GM19351 (cell line): ENCODE measurements at regions not wholly inside any gene's neighbourhood (a gene's known extent, or its start where the extent isn't known, plus 50 kb on each side); places are given as distances from the start of the nearest gene placed in this dataset.
A peak's percentile ranks its signal among the peaks of the same experiment; 100 is the strongest.

Experiments used
- ATAC-seq: cut with Tn5 transposase; IDR thresholded peaks from one replicate; pipeline ENCODE4 v1.9.1; 2021; ENCODE audit warnings: mild to moderate bottlenecking, moderate library complexity; ENCODE audit not compliant: unreplicated experiment

DNA sequence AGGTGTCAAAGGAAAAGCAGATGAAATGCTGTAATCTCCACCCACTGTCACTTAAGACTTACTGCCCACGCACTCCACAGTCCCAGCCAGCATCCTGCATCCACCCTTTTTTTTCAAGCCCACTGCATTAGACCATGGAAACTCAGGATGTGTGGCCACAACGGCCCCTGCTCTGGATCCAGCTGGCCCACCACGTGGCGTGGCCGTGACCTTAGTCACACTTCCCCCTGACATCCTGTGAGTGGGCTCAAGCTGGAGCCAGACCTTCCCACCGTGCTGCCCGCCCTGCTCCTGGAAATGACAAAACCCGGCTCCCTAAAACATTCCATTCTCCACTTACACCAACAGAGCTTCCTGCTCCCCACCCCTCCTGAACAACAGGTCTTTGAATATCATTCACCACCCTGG, 588.3 kb upstream of the DIPK2B start:
- no peak for ATAC-seq

DNA sequence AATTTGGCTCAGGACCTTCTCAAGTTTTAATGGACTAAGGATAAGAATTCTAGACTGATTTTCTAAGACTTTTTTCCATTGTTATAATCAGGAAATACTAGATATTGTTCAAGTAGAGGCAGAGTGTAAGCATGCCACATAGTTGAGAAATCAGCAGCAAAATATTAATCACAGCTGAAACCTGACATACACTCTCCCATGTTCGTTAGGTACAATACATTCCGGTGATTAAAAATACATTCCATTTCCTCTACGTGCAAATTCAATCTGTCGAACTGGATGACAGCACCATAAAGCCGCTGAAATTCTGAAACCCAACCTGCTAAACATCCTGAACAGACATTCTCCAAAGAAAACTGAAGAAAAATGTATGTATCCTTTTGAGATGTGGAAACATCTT, 587.6 kb upstream of the DIPK2B start:
- ATAC-seq = no peak

DNA sequence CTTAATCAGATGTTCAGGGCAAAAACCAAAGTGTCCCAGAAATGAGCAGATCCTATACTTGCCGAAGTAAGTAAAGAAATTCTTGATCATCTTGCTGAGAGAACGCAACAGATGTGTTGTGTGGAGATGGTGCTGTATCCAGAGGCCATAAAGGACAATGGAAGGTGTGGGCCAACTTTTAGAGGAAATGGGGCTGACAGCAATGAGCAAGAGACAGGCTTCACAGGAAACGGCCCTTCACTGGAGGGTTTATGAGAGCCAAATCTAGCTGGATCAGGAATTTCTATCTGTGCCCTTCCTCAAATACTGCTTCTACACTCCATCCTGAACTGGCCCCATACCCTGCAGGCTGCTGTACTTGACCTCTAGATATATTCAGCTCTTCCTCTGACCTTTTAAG, 583.9 kb upstream of the DIPK2B start:
- ATAC-seq = no peak

DNA sequence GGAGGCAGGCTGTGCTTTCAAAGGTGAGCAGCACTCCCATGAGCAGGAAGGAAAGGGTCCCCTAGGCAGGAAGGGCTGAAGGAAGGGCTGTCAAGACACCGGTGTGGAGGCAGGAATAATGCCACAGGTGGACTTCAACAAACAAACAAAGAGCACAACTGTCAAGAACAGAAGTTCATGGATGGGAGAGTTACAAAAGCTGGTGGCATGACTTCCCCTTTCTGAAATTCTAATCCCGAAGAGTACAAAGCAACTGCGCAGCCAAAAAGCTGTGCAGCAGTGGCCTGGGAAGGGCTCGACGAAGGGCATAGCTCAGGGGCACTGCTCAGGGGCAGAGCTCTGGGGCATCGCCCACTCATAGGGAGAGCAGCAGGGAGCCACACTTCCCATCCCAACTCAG, 582.3 kb upstream of the DIPK2B start:
- no peak for ATAC-seq

DNA sequence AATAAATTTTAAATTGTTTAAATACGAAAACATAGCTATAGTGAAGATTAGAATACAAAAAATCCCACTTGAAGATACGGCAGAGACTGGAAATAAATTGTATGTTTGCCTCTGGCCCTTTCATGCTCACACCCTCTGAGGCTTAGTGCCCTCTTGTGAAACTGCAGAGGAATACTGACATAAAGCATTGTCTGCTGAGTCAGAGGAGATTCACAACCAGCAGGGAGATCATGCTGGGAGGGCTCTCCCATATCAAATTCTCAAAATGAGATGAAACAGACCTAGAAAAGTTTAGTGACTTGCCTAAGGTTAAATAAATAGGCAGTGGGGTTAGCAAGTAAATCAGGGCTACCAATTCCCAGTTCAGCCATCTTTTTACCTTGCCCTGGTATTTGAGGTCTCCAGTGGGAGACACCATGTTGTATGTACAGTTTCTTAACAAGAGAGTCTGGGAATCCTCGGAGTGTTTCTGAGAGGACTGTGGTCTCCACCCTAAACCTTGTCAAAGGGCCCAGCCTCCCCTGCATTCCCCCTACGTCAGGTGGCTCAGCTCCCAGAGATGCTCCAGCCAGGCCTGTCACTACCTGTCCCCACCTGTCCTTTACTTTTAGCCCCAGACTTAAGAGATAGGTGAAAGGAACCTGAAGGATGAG, 581.4 kb upstream of the DIPK2B start:
- no peak for ATAC-seq

DNA sequence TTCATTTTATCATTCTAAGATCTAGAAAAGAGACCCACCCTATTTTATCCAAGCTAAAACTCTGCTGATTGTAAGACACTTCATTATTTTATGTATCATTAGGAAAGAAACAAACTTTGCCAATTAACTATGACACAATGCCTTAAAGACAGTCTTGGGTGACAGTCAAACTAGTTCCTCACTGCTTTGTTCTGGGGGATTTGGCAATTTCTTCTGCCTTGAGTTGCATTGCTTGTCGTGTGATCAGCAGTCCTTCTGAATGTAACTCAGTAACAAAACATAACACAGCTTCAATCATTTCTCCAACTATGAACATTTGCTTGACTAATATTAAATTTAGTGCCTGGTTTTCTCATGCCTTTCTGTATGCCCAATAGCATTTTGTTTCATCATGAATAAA, 577.9 kb upstream of the DIPK2B start:
- ATAC-seq = no peak

DNA sequence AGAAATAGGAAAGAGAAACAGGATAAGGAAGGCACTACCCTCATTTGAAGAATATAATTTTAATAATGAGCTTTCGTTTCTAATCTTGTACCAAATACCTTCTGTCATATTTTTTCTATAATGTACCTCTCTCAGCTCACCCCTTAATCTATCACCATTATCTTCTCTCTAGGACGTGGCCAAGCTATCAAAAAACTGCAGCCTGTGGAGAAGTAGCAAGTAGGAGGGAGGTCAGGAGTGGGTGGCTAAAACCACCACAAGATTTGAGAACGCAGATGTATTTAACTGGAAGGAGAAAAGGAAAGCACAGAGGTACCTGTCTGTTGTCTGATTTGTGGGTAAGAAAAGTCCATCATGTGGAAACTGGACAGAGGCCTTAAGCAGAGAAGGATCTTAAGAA, 576.7 kb upstream of the DIPK2B start:
- no peak for ATAC-seq

DNA sequence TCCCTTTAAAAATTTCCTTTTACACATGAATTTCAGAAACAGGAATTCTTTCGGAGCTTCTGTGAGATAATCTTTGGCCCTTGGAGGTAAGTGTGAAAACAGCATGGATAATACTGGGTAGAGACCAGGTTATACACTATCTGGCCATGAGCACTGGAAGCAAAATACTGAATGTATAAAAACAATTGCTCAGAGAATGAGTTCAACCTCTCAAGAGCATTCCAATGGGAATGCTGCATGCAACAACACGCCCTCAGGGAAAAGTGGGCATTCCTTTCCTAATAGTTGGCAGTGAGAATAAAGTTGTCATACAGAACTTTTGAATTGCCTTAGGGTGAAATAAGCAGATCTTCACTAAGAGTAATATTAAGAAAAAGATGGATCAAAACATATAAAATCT, 574.8 kb upstream of the DIPK2B start:
- ATAC-seq = no peak

DNA sequence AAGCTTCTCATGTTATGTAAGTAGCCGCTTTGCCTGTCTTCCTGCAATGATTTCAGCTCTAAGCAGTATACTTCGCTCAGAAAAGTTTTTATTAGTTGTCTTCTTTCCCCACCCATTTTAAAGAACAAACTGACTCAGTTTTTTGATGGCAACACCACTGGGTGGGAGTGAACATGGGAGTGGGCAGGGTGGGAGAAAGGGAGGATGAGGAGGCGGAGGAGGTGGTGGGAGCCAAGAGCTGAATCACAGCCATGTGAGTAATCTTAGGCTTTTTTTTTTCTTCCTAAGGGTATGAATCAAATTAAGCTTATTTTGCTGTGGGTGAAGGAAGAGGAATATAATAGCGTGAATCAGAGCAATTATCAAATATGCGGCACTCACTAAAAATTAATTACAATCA, 574.3 kb upstream of the DIPK2B start:
- no peak for ATAC-seq

DNA sequence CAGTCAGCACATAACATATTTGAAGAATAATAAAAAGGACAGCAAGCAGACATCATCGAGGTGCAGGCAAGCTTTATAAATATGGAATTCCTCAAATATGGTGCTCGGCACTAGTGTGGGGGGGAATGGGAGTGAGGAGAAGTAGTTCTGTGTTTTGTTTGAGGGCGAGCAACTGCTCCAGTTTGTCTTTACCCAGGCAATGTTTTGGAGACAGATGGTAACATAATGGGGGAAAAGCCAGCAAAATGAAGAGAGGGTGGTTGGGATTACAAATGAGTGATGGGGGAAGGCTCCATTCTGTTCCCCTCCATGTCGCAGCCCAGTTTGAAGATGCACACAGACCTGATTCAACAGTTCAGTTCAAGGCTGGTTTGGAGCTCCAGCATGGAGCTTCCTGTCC, 572.9 kb upstream of the DIPK2B start:
- ATAC-seq = no peak

DNA sequence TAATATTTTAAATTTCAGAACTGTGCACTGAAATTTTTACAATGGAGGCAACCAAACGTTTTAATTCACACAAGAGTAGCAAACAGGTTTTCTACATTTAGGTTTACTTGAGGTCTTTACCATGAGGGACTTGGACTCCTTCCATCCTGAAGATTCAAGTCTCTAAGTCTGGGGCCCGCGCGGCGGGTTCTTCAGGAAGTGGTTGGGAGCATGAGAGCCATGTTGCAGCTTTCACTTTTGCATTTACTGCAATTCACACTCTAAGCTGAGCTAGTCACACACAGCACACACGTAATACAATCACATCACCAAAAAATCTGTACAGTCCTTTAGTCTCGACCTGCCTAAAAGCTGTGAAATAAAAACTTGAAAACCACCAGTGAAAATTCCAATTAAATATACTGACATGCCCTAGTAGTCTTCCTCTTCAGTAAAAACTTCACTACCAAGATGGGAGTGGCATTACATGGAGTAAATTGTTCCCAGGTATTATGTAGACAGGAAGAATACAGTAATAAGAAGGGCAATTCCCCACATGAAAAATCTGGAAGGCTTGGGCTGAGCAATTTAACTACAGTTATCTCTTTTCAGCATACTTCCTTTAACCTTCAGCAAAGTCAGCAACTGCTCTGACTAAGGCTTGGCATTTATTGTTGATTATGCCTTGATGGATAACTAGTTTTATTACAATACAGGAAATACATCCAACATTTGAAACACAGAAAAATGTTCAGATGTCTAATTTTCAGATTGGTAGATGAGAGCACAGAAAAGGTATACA, 571.1 kb upstream of the DIPK2B start:
- ATAC-seq = peak; percentile 58

DNA sequence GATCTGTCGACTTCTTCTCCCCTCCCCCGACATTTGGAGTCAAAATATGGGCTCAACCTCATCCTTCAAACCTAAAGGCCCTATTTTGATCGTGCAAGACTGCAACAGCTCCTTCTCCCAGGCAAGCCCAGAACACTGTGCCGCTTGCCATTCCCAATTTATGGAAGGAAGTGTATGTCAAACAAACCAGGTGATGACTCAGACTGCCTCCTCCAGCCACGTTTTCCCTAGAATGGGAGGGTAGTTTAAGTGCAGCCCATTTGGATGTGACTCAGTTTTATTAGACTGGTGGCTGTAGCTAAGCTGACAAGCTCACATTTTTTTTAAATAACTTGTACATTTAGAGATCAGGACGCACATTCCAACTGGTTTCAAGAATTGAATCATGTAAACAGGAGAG, 570.4 kb upstream of the DIPK2B start:
- ATAC-seq = no peak

DNA sequence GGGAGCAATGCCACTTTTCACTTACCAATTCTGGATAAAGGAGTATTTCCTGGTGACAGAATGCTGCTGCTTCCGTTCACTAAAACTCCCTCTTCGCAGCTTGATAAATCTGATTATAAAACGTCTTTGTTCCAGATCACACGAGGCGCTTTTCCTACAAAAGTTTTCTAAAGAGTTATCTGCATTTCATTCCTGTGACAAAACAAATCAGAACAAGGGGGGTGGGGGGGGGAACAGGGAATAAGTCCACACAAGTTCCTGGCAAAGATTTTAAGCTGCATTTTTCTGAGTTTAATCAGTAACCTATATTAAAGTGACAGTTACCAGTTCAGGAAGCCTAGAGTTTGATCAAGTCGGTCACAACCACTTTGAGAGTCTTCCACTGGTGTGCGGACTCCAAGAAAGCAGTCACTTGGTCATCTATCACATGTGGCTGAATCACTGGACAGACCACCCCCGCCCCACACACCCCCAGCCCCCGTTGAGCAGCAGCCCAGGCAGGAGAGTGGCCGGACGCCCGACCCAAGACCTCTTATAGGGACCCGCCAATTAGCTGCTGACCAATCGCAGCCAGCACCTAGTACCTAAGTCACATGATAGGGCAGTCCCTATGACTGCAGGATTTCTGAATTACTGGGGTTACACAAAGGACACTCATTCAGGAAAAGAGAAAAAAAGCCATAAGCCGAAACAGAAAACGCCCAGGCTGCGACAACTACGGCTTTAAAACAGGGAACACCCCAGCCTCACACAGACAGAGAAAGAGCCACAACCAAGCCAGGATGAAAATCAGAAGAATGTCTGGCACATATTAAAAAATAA, 569.3 kb upstream of the DIPK2B start:
- peak; percentile 76 for ATAC-seq

DNA sequence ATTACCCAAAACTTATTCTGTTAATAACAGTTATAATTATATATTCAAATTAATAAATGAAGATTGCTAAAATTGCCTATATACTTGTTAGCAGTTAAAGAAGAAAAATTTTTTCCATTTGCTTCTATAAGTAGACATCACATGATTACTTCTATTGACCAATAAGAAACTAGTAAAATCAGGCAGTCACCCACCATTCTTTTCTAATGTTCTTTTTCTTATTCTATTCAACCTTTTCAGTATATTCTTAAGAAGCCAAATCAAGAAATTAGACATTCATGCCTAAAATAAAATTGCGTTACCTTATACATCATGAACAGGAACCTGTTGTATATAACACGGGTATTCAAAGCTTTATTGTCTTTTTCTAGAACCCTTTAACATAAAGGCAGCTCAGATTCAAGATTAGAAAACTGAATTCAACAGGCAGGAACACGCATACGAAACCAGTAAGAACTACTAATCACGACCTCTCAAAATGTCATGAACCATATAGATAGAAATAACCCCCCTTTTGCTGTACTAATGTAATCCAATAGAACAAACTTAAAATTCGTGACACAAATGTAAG, 568.1 kb upstream of the DIPK2B start:
- no peak for ATAC-seq

DNA sequence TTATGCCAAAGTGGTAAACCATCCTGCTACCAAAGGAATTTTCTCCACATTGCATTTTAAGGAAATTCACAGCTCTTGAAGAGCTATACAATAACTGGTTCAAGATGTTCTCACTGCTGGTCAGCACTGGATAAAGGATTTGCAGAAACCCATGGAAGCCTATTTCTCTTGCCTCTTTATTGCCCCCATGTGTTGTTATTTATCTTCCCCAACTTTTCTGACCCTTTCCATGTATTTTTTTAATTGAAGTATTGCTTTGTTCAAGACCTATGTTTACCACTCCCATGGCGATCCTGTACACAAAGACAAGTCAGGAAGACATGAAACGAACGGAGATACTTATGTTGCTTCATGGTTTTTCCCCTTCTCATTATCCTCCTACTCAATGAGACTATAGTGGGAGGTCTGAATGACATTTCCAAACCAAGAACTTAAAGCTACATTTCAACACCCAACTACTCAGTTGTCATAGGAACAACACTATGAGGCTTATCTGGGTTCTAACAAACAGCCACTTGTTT, 566.4 kb upstream of the DIPK2B start:
- ATAC-seq = no peak

DNA sequence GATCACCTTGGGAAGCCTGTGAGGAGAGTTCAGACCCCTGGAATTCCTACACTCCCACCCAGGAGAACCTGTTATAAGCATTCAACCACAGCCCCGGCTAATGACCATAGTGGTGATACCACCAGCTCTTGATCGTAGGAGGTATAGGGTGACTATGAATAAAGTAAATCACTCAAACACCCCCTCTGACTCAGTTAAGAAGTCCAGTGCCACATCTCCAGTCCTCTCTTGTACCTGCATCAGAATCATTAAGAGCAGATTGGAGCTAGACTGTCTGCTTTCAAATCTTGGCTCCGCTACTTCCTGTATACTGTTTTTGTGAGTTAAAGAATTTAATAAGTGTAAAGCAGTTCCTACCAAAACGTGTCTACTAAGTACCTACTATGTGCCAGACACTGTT, 565.1 kb upstream of the DIPK2B start:
- no peak for ATAC-seq

DNA sequence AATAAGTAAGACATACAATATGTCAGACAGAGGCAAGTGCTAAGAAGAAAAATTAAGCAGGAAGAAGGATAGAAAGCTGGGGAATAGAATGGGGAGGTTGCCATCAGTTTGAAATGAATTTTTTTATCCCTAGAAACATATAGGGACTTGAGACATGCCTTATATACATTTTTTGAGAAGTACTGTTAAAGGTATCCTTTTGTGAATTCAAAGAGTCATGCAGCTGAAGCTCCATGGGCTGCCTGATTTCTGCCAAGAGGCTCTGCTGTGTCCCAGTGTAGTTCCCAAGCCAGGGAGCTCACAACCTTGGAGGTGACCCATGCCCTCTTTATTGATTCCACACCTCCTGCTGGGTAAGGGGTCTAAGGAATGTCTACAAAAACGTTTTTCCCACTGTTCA, 564.6 kb upstream of the DIPK2B start:
- ATAC-seq = no peak

DNA sequence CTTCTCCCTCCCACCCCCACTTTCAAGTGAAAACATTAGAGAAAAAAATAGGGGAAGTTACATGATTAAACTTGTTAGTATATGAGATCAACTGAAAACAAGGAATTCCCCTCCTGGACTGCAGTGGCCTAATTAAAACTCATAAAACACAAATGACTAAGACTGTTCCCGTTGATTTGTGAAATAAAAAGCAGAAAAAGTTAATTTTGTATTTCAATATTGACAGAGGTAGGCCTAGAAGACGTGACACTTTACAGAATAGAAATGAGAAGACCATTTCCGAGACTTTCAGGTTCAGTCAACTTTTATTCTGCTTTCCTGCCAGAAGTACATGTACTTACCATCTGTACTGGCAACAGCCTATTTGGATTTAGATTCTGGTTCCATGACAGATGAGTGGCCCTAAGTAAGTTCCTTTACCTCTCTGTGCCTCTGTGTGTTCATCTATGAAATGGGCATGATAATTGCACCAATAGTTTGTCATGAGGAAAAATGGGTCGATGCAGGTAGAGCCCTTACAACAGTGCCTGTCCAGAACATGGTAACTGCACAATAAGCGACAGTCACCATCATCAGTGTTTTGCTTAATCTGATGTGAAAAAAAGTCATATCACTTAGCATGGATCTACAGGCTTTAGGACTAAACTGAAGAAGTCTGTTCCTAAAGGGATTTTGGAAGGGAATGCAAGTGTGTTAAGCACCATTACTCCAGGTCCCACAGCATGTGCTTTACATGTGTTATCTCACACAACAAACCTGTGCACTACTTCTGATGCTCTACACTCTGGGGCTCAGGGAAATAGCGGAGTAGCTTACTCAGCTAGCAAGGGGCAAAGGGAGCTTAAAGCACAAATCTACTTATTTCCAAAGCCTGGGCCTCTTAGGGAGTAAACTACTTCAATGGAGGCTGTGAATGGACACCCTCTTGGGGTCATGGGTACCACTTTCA, 562.3 kb upstream of the DIPK2B start:
- ATAC-seq = peak; percentile 29

DNA sequence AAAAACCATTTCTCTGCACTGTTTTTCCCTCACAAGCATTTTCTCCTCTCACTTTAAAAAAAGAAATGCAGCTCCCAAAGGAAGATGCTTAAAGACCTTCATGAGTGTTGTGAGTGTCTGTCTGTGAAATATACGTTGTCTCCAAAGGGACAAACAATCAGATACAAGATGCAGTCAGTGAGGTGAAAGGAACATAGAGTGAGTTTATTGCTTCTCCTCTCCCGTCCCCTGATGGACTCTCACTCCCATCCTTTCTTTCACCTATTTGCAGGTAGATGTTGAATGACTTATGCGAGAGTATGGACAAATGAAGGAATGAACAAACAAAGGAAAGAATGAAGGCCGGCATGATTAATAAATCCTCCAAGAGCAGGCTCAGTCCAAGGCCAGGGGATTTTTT, 561.2 kb upstream of the DIPK2B start:
- ATAC-seq = no peak

DNA sequence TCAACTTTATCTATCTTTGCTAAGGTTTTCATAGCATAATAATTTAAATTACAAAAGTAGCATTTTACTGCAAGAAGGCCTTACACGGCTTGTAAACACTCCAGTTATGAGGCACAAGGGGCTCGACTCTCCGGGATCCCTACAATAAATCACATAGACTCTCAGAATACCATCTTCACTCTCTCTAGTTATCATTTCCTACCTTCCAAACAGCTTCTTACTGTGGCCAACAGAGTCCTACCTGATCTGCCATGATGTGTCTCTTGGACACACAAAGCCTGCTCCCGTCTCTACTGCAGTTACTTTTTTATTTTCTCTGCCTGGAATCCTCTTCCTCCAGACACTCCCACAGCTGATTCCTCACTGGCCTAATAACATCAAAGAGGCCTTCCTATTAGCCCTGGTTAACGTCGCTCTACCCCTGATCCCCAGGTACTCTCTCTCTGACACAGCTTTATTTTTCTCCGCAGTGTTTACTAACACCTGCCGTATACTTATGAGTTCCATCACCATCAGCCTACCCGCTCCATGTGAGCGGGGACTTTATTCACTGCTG, 559.6 kb upstream of the DIPK2B start:
- no peak for ATAC-seq
